HG03039 (cell line): ENCODE measurements at regions not wholly inside any gene's neighbourhood (a gene's known extent, or its start where the extent isn't known, plus 50 kb on each side); places are given as distances from the start of the nearest gene placed in this dataset.

ENCODE experiments used
- ATAC-seq: cut with Tn5 transposase; IDR thresholded peaks from one replicate; pipeline ENCODE4 v1.9.1; 2021; ENCODE audit warnings: mild to moderate bottlenecking, moderate library complexity; ENCODE audit not compliant: unreplicated experiment

DNA sequence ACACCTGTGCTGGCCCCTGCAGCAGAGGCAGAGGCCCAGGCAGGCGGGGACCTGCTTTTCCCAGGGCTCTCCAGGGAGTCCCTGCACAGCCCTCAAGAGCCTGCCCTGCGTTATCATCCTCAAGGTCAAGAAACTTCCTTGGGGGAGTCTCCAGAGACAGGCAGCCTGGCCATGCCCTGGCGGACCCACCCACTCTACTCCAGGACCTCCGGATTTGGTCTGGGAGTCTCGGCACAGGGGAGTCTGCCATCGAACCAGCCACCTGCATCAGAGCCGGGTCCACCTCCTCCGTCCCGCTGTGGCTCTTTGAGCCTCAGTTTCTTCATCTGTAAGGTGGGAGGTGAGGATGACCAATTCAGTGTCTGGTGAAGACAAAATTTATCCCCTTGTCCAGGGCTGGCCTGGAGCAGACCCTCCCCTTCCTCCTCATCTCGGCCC lies 75.3 kb upstream of the TNRC6C start:
- no peak for ATAC-seq

DNA sequence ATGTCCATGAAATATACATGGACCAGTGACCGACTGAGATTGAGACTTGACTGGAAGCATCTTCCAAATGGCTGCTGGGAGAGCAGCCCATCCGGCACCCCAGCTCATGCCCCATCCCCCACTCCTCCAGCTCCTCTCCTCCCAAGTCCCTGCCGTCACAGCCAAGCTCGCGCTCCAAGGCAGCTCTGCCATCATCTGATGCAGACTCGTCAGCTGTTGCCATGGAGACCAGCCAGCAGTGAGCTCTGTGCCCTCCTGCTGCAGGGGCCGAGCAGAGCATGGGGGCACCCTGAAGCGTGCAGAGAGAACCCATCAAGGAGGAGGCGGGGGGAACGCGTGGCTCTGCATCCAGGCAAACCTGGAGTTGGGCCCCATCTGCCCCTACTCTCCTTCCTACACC lies 74.5 kb upstream of the TNRC6C start:
- no peak for ATAC-seq

DNA sequence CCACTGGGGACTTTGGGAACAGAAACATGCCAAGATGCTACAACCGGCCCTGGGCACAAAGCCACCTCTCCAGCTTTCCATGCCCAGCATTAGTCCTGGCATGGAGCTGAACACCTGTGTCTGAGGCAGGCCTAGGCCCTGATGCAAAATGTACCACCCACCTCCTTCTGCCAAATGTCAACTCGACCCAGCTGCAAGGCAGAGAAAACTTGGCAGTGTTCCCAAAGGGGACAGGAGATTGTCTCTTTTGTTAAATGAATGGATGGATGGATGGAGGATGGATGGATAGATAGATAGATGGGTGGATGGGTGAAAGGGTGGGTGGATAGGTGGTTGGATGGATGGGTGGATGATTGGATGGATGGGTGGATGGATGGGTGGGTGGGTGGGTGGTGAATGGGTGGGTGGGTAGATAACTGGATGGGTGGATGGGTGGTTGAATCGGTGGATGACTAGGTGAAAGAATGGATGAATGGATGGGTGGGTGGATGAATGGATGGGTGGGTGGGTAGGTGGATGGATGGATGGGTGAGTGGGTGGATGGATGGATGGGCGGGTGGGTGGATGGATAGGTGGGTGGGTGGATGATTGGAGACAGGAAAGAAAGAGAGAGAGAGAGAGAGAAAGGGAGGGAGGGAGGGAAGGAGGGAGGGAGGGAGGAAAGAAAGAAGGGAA lies 73.4 kb upstream of the TNRC6C start:
- no peak for ATAC-seq

DNA sequence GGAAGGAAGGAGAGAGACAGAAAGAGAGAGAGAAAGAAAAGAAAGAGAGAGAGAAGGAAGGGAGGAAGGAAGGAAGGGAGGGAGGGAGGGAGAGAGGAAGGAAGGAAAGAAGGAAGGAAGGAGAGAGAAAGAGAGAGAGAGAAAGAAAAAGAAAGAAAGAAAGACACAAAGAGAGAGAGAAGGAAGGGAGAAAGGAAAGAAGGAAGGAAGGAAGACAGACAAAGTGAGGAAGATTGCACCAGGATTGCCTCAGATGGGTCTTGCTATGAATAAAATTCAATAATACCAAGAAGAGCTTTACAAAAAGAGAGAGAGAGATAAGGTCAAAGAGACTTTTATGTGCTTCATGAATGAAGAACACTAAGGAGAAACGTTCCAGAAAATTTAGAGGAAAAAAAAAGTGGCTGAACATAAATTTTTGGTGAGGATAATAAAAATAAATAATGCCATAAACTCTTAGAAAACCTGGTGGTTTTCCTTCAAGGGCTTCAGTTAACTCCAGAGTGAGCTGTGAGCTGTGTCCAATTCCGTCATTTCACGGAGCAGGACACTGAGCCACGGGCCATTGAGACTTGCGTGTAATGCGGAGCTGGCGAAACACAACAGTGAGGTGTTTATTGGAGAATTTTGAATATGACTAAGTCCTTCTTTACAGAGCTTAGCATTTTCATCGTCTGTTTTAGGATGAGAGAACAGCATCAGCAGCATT lies 72.7 kb upstream of the TNRC6C start:
- no peak for ATAC-seq

DNA sequence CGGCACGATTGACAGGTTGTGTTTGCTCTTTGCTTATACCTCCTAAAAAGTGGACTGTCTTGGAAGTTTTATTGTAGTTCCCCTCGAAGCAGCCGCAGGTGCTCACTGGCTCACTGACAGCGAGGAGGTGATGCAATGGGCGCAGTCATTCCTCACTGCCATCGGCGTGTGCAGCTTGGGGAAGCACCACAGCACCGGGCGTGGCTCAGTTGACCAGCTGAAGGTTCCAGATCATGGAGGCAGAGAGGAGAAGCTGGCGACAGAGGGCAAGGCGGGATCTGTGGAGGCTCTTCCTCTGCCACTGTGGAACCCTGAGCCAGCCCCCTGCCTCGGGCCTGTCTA lies 72.1 kb upstream of the TNRC6C start:
- ATAC-seq, result no peak

DNA sequence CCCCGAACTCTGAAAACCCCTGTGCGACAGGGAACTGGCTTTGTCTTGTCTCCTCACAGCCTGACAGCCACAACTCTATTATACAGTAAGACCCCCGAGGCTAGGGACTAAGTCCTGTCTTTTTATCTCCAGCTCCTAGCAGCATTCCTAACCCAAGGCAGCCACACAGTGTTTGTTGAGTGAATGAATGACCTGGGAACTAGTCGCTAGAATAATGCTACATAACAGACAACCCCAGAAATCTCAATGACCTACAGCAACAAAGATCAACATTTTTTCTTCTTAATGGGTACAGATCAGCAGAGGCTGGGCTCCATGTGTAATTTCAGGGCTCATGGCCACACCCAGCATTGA lies 71.4 kb upstream of the TNRC6C start:
- ATAC-seq, result no peak

DNA sequence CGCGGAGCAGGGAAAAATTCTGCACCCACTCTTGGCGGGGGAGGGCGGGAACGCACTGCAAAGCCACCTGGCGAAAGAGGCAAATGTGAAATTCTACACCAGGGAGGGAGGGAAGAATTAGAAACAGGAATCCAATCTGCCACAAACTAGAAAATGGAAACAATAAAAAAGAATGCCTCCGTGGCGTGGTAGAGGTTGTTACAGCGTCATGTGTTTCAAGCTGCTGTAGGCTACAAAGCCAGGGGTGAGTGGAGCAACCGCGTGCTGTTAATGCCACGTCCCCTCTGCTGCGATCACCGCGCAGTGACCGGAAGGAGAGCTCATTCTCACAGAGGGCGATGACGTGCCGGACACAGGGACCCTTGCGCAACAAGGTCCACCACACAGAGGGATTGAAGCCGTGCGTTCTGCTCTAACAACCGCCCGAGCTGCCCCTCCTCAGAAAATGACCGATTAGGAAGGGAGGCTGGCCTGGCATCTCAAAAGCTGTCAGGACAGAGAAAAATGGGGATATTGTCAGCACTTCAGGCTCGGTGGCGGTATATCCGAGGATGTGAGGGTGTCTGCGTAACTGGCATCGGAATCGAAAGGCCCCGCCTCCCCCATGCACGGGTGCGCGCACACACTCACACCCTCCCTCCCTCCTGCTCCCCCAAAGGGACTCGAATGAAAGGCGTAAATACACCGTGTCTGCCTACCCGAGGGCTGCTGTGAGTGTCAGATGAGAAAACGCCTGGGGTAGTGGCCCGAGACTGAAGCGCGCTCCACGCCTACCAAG lies 70.8 kb upstream of the TNRC6C start:
- ATAC-seq, result no peak

DNA sequence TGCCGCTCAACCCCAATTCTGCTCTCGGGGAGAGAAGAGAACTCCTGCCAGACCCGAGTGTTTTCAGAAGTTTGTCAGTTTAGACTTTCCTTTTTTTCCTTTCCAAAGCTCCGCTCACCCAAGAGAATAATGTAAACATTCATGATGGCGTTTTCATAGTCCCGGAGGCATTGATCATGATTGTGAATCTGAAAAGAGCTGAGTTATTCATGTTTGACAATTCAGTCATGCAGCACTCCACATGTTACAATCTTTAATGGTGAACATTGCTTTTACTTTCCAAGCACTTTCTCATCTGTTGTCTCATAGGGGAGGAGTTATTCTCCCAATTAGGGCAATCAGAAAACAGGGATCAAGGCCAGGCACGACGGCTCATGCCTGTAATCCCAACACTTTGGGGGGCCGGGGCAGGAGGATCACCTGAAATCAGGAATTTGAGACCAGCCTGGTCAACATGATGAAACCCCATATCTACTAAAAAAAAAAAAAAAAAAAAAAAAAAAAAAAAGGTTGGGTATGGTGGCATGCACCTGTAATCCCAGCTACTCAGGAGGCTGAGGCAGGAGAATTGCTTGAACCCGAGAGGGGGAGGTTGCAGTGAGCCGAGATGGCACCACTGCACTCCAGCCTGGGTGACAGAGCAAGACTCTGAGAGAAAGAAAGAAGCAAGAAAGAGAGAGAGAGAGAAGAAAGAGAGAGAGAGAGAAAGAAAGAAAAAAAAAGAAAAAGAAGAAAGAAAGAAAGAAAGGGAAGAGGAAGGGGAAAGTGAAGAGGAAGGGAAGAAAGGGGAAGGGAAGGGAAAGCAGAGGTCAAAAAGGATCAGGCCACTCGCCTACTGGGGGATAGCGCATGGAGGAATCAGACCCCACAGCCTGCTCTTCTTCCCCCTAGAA lies 70.0 kb upstream of the TNRC6C start:
- no peak for ATAC-seq

DNA sequence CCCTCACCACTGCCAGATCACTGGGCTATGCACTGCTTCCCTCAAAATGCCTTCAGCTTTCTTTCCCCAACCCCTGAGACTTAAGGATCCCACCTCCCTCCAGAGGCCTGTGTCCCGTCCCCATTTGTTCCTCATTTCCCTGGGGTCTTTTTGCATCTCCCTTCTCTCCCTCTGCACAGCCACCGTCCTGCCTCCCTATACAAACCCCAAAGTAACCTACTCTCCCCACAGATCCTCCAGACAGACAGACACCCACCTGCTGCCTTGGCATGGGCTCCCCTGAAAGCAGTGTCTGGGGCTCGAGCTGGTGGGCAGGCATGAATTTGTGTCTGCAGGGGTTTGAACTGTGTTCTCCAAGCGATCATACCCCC lies 69.4 kb upstream of the TNRC6C start:
- no peak for ATAC-seq

DNA sequence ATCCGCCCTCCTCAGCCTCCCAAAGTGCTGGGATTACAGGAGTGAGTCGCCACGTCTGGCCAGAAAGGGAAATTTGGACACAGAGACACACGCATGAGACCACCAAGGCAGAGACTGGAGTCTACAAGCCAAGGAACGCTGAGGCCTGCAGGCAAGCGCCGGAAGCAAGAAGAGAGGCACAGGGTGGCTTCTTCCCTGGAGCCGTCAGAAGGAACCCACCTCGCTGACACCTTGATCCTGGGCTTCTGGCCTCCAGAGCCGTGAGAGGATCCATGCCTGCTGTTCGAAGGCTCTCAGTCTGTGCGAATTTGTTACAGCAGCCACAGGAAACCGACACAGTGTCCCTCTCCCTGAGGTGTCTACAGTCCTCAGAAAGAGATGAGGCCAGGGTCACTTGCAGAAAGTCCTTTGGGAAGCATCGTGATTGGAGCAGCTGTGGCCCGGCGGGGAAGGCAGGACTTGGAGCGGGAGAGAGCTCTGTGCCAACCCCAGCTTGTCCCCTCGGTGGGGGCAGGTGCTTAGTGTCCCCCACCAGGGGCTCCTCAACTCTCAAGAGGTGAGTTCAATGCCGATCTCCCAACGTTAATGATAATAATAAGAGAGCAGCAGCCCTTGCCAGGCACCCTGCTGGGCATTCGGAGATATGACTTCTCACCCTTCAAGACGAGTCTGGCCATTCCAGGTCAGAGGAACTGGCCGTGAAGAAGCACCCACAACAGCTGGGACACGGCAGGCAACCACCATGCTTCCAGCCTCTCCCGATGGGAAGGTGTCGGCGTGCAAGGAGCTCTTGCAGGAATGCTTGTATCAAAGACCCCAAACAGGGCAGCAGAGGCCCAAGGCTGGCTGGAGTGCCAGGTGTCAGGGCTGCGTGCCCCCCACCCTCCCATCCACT lies 68.4 kb upstream of the TNRC6C start:
- ATAC-seq, result no peak

DNA sequence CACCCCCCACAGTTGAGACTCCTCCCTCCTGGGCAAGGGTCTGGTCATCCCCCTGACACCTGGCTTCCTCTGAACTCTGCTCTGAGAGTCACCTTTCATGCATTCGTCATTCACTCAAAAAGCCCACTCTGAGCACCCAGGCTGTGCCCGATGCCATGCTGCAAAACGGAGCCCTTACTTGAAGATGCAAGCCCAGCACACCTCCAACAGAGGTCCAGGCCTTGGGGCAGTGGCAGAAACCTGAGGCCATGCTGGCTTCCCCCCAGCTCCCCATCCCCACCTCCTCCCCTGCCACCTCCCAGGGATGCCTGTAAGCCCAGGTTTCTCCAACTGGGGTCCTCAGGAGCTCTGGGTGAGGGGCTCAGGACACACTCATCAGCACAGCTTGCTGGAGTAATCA lies 67.7 kb upstream of the TNRC6C start:
- ATAC-seq, result no peak

DNA sequence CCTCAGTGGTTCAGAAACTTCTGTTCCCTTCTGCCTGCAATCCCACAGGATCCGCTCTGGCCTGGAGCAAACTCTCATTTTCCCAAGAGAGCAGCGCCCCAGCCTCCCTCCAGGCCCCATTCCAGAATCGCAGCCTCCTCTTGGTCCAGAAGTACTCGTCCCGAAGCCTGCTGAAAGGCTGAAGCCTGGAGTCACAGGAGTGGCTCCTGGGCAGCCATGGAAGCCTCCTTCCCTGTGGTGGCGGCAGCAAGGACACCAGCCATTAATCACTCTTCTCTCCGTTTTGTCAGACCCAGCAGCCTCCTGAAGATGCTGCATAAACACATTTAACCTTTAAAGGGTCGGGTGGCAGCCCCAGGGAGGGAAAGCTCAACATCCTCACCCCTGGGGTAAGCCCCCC lies 66.9 kb upstream of the TNRC6C start:
- ATAC-seq, result no peak

DNA sequence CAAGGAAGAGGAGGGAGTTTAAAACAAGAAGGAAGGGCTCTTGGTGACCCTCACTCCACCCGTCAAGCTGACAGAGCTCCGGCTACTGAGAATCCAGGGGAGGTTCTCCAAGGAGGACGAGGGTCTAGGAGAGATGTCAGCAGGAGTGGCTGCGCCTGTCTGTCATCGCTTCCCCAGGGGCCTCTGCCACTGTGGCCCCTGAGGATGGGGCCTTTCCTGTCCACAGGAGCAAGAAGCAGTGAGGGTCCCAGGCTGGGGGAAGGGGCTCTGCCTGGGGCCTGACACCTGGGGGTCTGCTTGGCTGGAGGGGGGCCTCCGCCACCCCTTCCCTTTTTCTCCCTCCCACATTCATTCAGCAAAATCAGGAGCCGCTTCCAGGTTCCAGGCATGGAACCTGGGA lies 66.5 kb upstream of the TNRC6C start:
- no peak for ATAC-seq

DNA sequence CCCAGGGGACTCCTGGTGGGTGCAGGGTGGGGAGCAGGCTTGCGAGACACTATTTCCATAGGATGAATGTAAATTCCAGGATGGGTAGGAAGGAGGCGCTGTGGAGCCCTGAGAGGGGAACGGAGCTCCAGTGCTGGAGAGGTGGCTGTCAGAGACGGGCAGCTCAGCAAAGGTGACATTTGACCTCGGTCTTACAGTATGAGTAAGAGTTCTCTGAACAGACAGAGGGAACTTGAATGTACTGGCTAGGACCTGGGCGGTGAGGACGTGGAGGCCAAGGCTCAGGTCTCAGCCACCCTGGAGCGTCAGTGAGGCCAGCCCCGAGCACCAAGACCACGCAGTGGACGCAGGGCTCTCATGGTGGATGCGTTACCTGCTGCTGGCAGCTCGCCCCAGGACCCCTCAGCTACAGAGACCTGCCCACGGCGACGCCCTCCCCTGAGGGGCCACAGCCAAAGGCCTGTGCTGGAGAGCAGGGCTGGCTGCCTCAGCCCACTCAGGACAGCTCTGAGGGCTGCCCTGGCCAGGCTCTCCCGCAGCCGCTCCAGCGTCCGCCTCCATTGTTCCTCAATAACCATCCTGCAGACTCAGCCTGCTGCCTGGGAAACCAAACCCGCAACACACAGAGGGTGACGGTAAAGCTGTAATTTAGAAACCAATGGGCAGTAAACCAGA lies 65.9 kb upstream of the TNRC6C start:
- no peak for ATAC-seq

DNA sequence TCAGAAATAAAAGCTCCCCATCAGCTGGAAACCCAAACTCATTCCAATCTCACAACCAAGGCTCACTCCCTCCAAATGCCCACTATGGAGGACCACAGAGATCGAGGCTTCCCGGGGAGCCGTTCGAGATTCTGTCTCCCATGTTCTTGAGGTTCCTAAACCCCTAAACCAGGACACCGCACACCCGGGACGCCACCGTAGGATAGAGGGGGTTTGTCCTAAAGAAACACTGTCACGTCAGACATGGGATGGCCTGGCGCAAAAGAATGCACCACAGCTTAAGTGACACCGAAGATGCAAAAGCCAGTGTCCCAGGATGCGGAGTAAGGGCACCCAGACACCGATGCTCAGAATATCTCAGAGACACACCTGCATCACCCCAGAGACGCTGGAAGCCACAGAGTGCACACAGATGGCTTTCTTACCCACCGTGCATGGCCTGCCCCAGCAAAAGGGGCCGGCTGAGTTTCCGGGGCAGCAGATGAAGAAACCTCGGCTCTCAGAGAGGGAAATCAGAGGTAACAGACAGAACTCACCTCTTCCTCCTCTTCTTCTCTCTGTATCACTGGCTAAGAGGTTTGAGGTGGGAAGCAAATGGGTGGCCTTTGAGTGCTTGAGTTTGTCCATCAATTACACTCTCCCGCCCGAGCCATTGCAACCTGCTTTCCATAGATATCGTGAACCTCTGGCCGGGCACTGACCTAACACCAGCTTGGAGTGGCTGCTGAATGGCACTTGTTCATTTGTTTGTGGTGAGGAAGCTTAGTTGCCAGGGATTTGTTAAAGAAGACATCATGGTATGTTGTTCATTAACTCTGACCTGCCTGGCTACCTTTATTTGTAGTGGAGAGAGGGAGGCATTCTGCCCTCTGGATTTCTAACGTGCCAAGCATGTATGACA lies 65.1 kb upstream of the TNRC6C start:
- ATAC-seq, result no peak

DNA sequence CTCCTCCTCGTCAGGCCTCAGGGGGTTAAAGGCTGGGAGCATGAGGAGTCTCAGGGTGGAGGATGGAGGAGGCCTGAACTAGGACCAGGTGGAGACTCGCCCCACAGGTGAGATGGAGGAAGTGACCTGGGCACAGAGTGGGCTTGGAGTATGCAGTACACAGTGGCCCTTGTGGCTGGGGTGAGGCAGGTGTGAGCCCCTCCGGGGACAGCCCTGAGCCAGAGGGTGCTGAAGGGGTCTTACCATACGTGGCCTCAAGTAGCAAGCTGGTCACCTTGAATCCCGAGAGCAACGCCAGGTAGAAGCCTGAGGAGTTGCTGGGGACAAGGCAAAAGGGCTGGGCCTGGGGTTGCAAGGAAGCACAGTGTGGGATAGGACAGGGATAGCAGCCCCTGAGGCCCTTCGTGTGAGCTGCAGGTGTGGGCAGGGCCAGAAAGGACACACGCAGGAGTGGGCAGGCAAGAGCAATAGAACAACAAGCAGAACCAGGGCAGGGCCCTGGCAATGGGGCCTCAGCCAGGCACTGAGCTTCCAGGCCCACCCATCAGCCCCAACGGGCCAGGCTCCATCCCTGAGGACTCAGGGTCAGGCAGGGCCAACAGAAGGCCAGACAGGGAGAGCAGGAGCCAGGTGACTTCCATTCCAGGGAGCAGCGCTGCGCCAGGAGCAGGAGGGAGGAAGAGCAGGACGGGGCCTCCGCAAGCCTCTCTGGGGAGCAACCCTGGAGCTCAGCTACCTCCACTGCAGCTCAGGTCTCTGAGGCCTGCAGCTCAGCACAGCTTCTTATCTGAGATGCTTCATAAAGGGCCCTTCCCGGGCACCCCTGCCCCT lies 64.2 kb upstream of the TNRC6C start:
- no peak for ATAC-seq

DNA sequence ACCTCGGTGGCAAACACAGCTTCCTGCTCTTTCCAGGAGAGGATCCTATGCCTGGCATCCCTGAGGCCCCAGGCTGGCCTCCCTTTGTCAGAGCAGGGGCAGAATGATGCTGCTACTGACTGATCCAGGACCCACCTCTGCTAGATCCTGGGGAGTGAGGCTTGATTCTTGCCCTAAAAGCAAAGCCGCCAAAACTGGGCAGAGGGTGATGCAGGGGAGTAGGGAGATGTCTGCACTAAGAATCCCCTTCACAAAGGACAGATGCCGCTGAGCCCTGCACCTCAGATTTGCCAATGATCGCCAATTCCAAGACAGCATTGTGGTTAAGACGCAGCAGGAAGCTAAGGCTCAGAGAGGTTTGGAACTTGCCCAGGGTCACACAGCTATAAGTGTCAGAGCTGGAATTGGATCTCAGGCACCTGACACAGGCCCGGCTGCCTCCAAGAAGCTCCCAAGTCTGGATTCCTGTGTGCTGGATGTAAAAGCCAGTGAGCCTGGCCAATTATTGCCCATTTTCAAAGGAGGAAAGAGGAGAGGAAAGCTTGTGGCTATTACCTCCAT lies 60.7 kb upstream of the TNRC6C start:
- no peak for ATAC-seq
